HCT116 (cell line): ENCODE measurements at regions not wholly inside any gene's neighbourhood (a gene's known extent, or its start where the extent isn't known, plus 50 kb on each side); places are given as distances from the start of the nearest gene placed in this dataset.

Experiments
- ATAC-seq: fragments of 200-7000 bp; cut with Tn5 transposase; 2 replicates; pipeline ENCODE4 v1.9.1; 2020; ENCODE audit warnings: mild to moderate bottlenecking, moderate library complexity
- BruUV-seq: library from RNA; stranded (reverse); fragments of 400-500 nt; replicated peaks from 2 replicates; lab custom pipeline; 2021; lab: Mats Ljungman, UMichigan
- CTCF ChIA-PET: fragments of 300-600 bp; sonication (Branson Sonifier 250); formaldehyde crosslinking; loops from one replicate; lab custom pipeline; 2021; ENCODE audit warnings: antibody characterized with exemption; lab: Charles Lee
- POLR2A ChIA-PET: fragments of 300-600, 350-600 bp; sonication (Branson Sonifier 250); formaldehyde crosslinking; loops from one replicate; lab custom pipeline; 2021; ENCODE audit warnings: antibody characterized with exemption; lab: Charles Lee
- RAD21 ChIA-PET, 2 experiments: fragments of 300-600 bp; sonication (Branson Sonifier 250); formaldehyde crosslinking; loops; one replicate each; lab custom pipeline; 2023; ENCODE audit warnings: low total read pairs in 2 of 2; ENCODE audit not compliant: uncharacterized antibody in 2 of 2, unreplicated experiment in 2 of 2, low non-redundant PET in 1 of 2; lab: Charles Lee
- DNase-seq: peaks from one replicate; pipeline ENCODE4 v3.0.0-alpha.2; 2010; ENCODE audit warnings: low read depth, low spot score
- H2AFZ ChIP-seq: fragments of 200-600 bp; shearing (Covaris generic), sonication (generic); 2 replicates; pipeline ENCODE4 v1.6.1; 2017; ENCODE audit warnings: low read depth, mixed run types, mixed read lengths, antibody characterized with exemption, low read length; ENCODE audit not compliant: poor library complexity, severe bottlenecking
- H3K27ac ChIP-seq: 2 replicates; pipeline ENCODE4 v1.5.1; 2012; ENCODE audit warnings: low read depth, low read length
- H3K27me3 ChIP-seq: fragments of 200-600 bp; sonication (generic); 2 replicates; pipeline ENCODE4 v1.6.1; 2016; ENCODE audit warnings: mixed run types, low read length, mixed read lengths; ENCODE audit not compliant: insufficient read depth
- H3K36me3 ChIP-seq, 2 experiments: fragments of 200-500 bp in 1 of 2; fragments of 200-600 bp in 1 of 2; sonication (Bioruptor generic) in 1 of 2; sonication (generic) in 1 of 2; 2 replicates each; pipeline versions ENCODE4 v1.5.1 to v1.6.1; 2014 to 2016; ENCODE audit warnings: low read length in 2 of 2, inconsistent platforms in 1 of 2, mixed read lengths in 1 of 2, mixed run types in 1 of 2; ENCODE audit not compliant: insufficient read depth in 2 of 2, control insufficient read depth in 1 of 2
- H3K4me1 ChIP-seq, 2 experiments: fragments of 200-600 bp in 1 of 2; sonication (generic) in 1 of 2; 2 replicates each; pipeline versions ENCODE4 v1.5.1 to v1.6.1; 2012 to 2017; ENCODE audit warnings: low read length in 2 of 2, inconsistent platforms in 1 of 2, mild to moderate bottlenecking in 1 of 2, mixed read lengths in 1 of 2, mixed run types in 1 of 2, moderate library complexity in 1 of 2; ENCODE audit not compliant: insufficient read depth in 2 of 2, control insufficient read depth in 1 of 2
- H3K4me2 ChIP-seq: fragments of 200-600 bp; sonication (generic); 2 replicates; pipeline ENCODE4 v1.6.1; 2017; ENCODE audit warnings: mixed run types, low read length, mixed read lengths
- H3K4me3 ChIP-seq, 2 experiments: fragments of 200-600 bp in 1 of 2; sonication (generic) in 1 of 2; replicated peaks in 1 of 2; 2 replicates each; pipeline ENCODE4 v1.5.1; 2011 to 2016; ENCODE audit warnings: low read length in 2 of 2, control low read depth in 1 of 2, low read depth in 1 of 2, mild to moderate bottlenecking in 1 of 2, mixed read lengths in 1 of 2, mixed run types in 1 of 2
- H3K79me2 ChIP-seq: fragments of 200-600 bp; sonication (generic); 2 replicates; pipeline ENCODE4 v1.6.1; 2017; ENCODE audit warnings: mild to moderate bottlenecking, mixed run types, low read length, moderate library complexity, mixed read lengths; ENCODE audit not compliant: insufficient read depth
- H3K9ac ChIP-seq: fragments of 200-600 bp; sonication (generic); 2 replicates; pipeline ENCODE4 v1.6.1; 2016; ENCODE audit warnings: low read length, mixed read lengths
- H3K9me2 ChIP-seq: fragments of 200-600 bp; sonication (generic), shearing (Covaris generic); 2 replicates; pipeline ENCODE4 v1.6.1; 2017; ENCODE audit warnings: mixed run types, mild to moderate bottlenecking, moderate library complexity; ENCODE audit not compliant: insufficient read depth
- H3K9me3 ChIP-seq, 2 experiments: fragments of 200-500 bp in 1 of 2; fragments of 200-600 bp in 1 of 2; sonication (Bioruptor generic) in 1 of 2; sonication (generic) in 1 of 2; 2 replicates each; pipeline ENCODE4 v1.6.1; 2014 to 2017; ENCODE audit warnings: low read length in 2 of 2, mixed read lengths in 2 of 2, inconsistent platforms in 1 of 2, low read depth in 1 of 2, mild to moderate bottlenecking in 1 of 2, mixed run types in 1 of 2, moderate library complexity in 1 of 2; ENCODE audit not compliant: control insufficient read depth in 1 of 2, insufficient read depth in 1 of 2
- H4K20me1 ChIP-seq: fragments of 200-600 bp; sonication (generic), shearing (Covaris generic); 2 replicates; pipeline ENCODE4 v1.6.1; 2017; ENCODE audit warnings: mixed run types, mild to moderate bottlenecking, moderate library complexity; ENCODE audit not compliant: insufficient read depth
- CBX3 ChIP-seq: IDR thresholded peaks from 2 replicates; pipeline ENCODE4 v1.6.1; 2012; ENCODE audit warnings: low read depth
- EGR1 ChIP-seq: IDR thresholded peaks from 2 replicates; pipeline ENCODE4 v1.6.1; 2012; ENCODE audit warnings: low read depth
- EZH2phosphoT487 ChIP-seq: fragments of 200-600 bp; IDR thresholded peaks from 2 replicates; pipeline ENCODE4 v1.6.1; 2018; ENCODE audit warnings: antibody characterized with exemption, borderline replicate concordance
- POLR2A ChIP-seq: IDR thresholded peaks from 2 replicates; pipeline ENCODE4 v1.7.0; 2011; ENCODE audit warnings: borderline replicate concordance; ENCODE audit not compliant: insufficient read depth, insufficient read length; ENCODE audit errors: extremely low read depth
- POLR2AphosphoS5 ChIP-seq: IDR thresholded peaks from 2 replicates; pipeline ENCODE4 v1.6.1; 2011; ENCODE audit warnings: mild to moderate bottlenecking, low read depth, low read length, moderate library complexity
- REST ChIP-seq: IDR thresholded peaks from 2 replicates; pipeline ENCODE4 v1.6.1; 2012; ENCODE audit warnings: low read depth
- SP1 ChIP-seq: IDR thresholded peaks from 2 replicates; pipeline ENCODE4 v1.6.1; 2012; ENCODE audit warnings: low read depth
- SRF ChIP-seq: IDR thresholded peaks from 2 replicates; pipeline ENCODE4 v1.6.1; 2012; ENCODE audit warnings: low read depth
- YY1 ChIP-seq: IDR thresholded peaks from 2 replicates; pipeline ENCODE4 v1.6.1; 2011; ENCODE audit warnings: low read length, low read depth, moderate library complexity, mild to moderate bottlenecking; ENCODE audit not compliant: insufficient replicate concordance; ENCODE audit errors: extremely low read depth
- ZNF274 ChIP-seq: fragments of 200-500 bp; sonication (Bioruptor generic); IDR thresholded peaks from 2 replicates; pipeline ENCODE4 v1.6.1; 2014; ENCODE audit warnings: mild to moderate bottlenecking, low read depth, low read length, inconsistent platforms
- intact Hi-C: fragments of 100-400 bp; cut with micrococcal nuclease; formaldehyde crosslinking; loops from 2 replicates; pipeline ENCODE4 v1.10.0; 2022
- TF ChIP-seq, protein P1 (sequence below), 3 experiments: fragments of 200-600 bp in 1 of 3; sonication (generic) in 1 of 3; IDR thresholded peaks in 2 of 3; conservative IDR thresholded peaks in 1 of 3; 2 replicates each; pipeline ENCODE4 v1.5.1; 2012 to 2017; ENCODE audit warnings: low read depth in 2 of 3, low read length in 2 of 3, antibody characterized with exemption in 1 of 3, borderline replicate concordance in 1 of 3, control low read depth in 1 of 3, mild to moderate bottlenecking in 1 of 3, mixed read lengths in 1 of 3, mixed run types in 1 of 3, moderate library complexity in 1 of 3; ENCODE audit not compliant: insufficient read depth in 1 of 3
- TF ChIP-seq, protein P2 (sequence below): IDR thresholded peaks from 2 replicates; pipeline ENCODE4 v1.6.1; 2012
- TF ChIP-seq, protein P3 (sequence below): IDR thresholded peaks from 2 replicates; pipeline ENCODE4 v1.6.1; 2011; ENCODE audit warnings: mild to moderate bottlenecking, low read length, moderate library complexity; ENCODE audit not compliant: insufficient replicate concordance; ENCODE audit errors: extremely low read depth

DNA sequence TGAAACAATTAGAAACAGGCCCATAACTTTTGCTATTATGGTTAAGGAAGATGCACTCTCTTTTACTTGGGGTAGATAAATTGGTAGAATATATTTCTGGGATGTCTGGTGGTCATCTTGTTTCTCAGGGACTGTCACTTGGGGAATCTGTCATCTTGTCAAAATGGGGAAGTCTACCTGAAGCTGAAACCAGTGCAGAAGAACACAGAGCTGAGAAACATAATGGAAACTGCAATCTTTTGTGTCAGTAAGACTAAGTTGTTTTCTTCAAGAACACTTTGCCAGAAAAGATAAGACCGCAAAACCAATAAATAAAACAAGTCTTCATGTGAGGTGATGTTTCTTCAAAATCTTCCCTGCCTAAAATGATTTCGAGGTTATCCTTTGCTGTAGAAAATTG is 92.0 kb downstream of the NAA11 start:
- H3K9me2 ChIP-seq, result no peaks in the 10 kb centered on the region
- H4K20me1 ChIP-seq, result no peaks in the 10 kb centered on the region
- no peak overlapping the region for H2AFZ ChIP-seq
- no TSS peak for BruUV-seq
- intact Hi-C loops, result no loop called here
- TF ChIP-seq SRF (no peak), REST (no peak)
- TF ChIP-seq, protein P1, sequence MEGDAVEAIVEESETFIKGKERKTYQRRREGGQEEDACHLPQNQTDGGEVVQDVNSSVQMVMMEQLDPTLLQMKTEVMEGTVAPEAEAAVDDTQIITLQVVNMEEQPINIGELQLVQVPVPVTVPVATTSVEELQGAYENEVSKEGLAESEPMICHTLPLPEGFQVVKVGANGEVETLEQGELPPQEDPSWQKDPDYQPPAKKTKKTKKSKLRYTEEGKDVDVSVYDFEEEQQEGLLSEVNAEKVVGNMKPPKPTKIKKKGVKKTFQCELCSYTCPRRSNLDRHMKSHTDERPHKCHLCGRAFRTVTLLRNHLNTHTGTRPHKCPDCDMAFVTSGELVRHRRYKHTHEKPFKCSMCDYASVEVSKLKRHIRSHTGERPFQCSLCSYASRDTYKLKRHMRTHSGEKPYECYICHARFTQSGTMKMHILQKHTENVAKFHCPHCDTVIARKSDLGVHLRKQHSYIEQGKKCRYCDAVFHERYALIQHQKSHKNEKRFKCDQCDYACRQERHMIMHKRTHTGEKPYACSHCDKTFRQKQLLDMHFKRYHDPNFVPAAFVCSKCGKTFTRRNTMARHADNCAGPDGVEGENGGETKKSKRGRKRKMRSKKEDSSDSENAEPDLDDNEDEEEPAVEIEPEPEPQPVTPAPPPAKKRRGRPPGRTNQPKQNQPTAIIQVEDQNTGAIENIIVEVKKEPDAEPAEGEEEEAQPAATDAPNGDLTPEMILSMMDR (IDR thresholded peaks at IDR 0.05 in 2 of 3, conservative IDR thresholded peaks at IDR 0.05 in 1 of 3; ENCODE audit: borderline replicate concordance in 1 of 3, insufficient read depth in 1 of 3, low read depth in 2 of 3, low read length in 2 of 3), result no peak
- no peaks in the 10 kb centered on the region for H3K4me1 ChIP-seq
- no peak overlapping the region for H3K4me3 ChIP-seq
- ChIA-PET POLR2A (no interaction called here), CTCF (no interaction called here), RAD21 (no interaction called here)
- H3K79me2 ChIP-seq, result no peaks in the 10 kb centered on the region
- H3K27me3 ChIP-seq, result 0 out of 2 replicates have a peak, but pooled peaks cover 9% of the 10 kb centered on the region
- no peak overlapping the region for H3K27ac ChIP-seq
- H3K9me3 ChIP-seq, result no peaks in the 10 kb centered on the region
- DNase-seq, result no peak
- H3K9ac ChIP-seq, result no peak overlapping the region
- no peaks in the 10 kb centered on the region for H3K36me3 ChIP-seq
- no peak for ATAC-seq
- no peak overlapping the region for H3K4me2 ChIP-seq

- no peaks in the 10 kb centered on the region for H3K36me3 ChIP-seq
- intact Hi-C loops, result no loop called here
- no peaks in the 10 kb centered on the region for H4K20me1 ChIP-seq
- no TSS peak for BruUV-seq
- no peak overlapping the region for H3K27ac ChIP-seq
- ChIA-PET RAD21 (no interaction called here), CTCF (no interaction called here), POLR2A (no interaction called here)
- no peak for ATAC-seq
- H3K27me3 ChIP-seq, result 0 out of 2 replicates have a peak, but pooled peaks cover 9% of the 10 kb centered on the region
- no peaks in the 10 kb centered on the region for H3K4me1 ChIP-seq
- H3K4me2 ChIP-seq, result no peak overlapping the region
- H3K4me3 ChIP-seq, result no peak overlapping the region
- H2AFZ ChIP-seq, result no peak overlapping the region
- no peaks in the 10 kb centered on the region for H3K9me3 ChIP-seq
- H3K79me2 ChIP-seq, result no peaks in the 10 kb centered on the region
- no peak for DNase-seq
- H3K9me2 ChIP-seq, result no peaks in the 10 kb centered on the region
- no peak overlapping the region for H3K9ac ChIP-seq
- TF ChIP-seq POLR2AphosphoS5, result no peak
- TF ChIP-seq EGR1, result no peak
- TF ChIP-seq SRF, result no peak
- no peak for TF ChIP-seq YY1
- TF ChIP-seq, protein P2, sequence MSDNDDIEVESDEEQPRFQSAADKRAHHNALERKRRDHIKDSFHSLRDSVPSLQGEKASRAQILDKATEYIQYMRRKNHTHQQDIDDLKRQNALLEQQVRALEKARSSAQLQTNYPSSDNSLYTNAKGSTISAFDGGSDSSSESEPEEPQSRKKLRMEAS, result no peak
- no peak for TF ChIP-seq SP1
- TF ChIP-seq EZH2phosphoT487, result no peak
- no peak for TF ChIP-seq POLR2A
- TF ChIP-seq, protein P3, sequence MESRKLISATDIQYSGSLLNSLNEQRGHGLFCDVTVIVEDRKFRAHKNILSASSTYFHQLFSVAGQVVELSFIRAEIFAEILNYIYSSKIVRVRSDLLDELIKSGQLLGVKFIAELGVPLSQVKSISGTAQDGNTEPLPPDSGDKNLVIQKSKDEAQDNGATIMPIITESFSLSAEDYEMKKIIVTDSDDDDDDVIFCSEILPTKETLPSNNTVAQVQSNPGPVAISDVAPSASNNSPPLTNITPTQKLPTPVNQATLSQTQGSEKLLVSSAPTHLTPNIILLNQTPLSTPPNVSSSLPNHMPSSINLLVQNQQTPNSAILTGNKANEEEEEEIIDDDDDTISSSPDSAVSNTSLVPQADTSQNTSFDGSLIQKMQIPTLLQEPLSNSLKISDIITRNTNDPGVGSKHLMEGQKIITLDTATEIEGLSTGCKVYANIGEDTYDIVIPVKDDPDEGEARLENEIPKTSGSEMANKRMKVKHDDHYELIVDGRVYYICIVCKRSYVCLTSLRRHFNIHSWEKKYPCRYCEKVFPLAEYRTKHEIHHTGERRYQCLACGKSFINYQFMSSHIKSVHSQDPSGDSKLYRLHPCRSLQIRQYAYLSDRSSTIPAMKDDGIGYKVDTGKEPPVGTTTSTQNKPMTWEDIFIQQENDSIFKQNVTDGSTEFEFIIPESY, result no peak
- no peak for TF ChIP-seq CBX3
- TF ChIP-seq ZNF274, result no peak
Observed at GRCh38 chr4:79232540-79232939, 93.3 kb downstream of the NAA11 start.
